ENCODE measurements at regions not wholly inside any gene's neighbourhood (a gene's known extent, or its start where the extent isn't known, plus 50 kb on each side); places are given as distances from the start of the nearest gene placed in this dataset.

- TF ChIP-seq, protein P1, sequence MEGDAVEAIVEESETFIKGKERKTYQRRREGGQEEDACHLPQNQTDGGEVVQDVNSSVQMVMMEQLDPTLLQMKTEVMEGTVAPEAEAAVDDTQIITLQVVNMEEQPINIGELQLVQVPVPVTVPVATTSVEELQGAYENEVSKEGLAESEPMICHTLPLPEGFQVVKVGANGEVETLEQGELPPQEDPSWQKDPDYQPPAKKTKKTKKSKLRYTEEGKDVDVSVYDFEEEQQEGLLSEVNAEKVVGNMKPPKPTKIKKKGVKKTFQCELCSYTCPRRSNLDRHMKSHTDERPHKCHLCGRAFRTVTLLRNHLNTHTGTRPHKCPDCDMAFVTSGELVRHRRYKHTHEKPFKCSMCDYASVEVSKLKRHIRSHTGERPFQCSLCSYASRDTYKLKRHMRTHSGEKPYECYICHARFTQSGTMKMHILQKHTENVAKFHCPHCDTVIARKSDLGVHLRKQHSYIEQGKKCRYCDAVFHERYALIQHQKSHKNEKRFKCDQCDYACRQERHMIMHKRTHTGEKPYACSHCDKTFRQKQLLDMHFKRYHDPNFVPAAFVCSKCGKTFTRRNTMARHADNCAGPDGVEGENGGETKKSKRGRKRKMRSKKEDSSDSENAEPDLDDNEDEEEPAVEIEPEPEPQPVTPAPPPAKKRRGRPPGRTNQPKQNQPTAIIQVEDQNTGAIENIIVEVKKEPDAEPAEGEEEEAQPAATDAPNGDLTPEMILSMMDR (IDR thresholded peaks at IDR 0.05) = no peak
- no peak for TF ChIP-seq POLR2AphosphoS5 (IDR thresholded peaks at IDR 0.05)
- no peak for TF ChIP-seq POLR2A (IDR thresholded peaks at IDR 0.05)
These were observed 372.9 kb downstream of the RMST start for GRCh38 chr12:97835541-97835940.

All from breast epithelium (tissue), 3 donors.